Posterior cingulate gyrus (tissue), 11 donors: ENCODE measurements at regions not wholly inside any gene's neighbourhood (a gene's known extent, or its start where the extent isn't known, plus 50 kb on each side); places are given as distances from the start of the nearest gene placed in this dataset.

Experiments
- DNase-seq, 10 donors: peaks; one replicate each; pipeline versions ENCODE4 v3.0.0 to v3.0.0-alpha.2; 2020 to 2021; ENCODE audit warnings: mixed read lengths in 3 of 10
- intact Hi-C: fragments of 100-400 bp; cut with DNase I; formaldehyde crosslinking; loops from one replicate; pipeline ENCODE4 v1.15.1; 2023

DNA sequence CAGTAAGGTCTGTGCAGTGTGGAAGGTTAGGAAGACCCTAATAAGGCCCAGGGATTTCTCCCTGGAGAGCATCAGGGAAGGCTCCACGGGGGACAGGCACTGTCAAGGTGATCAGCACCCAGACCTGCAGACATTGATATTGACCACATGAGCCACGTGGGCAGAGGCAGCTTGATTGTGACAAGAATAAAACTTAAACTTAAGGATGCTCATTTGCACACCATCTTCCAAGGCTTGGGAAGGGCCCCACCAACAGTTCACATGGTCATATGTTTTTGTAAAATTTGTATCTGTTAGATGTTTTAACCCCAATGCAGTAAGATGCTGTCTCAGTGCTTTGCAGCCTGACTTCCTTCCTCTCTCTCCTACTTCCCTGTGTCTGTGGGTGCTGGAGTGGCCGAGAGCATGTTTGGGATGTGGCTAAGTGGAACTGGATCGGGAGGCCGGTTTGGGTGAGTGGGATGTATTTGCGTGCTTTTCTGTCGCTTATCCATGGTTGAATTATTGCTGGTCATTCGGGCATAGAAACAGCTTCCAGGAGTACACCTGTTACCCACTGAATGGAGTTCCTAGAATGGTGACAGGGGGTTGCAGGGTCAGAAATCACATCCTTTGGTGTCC lies 49.8 kb upstream of the OLIG2 start:
- intact Hi-C loops: loop anchor here (10.0 kb wide), 1 partner anchor 49 kb away; the partner anchor contains the start of gene OLIG2
- DNase-seq: no peak
